Astrocyte (in vitro differentiated cells and primary cell): ENCODE measurements at regions not wholly inside any gene's neighbourhood (a gene's known extent, or its start where the extent isn't known, plus 50 kb on each side); places are given as distances from the start of the nearest gene placed in this dataset.

ENCODE experiments used
- CTCF ChIP-seq: IDR thresholded peaks from 2 replicates; pipeline ENCODE4 v1.5.1; 2011; ENCODE audit warnings: low read depth, mild to moderate bottlenecking, inconsistent platforms, low read length, moderate library complexity; ENCODE audit not compliant: insufficient read depth
- EZH2 ChIP-seq: IDR thresholded peaks from 2 replicates; pipeline ENCODE4 v1.6.1; 2012; ENCODE audit warnings: mild to moderate bottlenecking, low read length, inconsistent platforms; ENCODE audit not compliant: insufficient read depth

GRCh38 chr2:75278314-75278713 is 79.0 kb upstream of the TACR1 start:
- TF ChIP-seq CTCF, result no peak
- no peak for TF ChIP-seq EZH2
